GM20000 (cell line): ENCODE measurements at regions not wholly inside any gene's neighbourhood (a gene's known extent, or its start where the extent isn't known, plus 50 kb on each side); places are given as distances from the start of the nearest gene placed in this dataset.

Experiments
- DNase-seq: peaks from one replicate; pipeline ENCODE4 v3.0.0; 2012; ENCODE audit warnings: low spot score
- TF ChIP-seq, protein P1 (sequence below): IDR thresholded peaks from 2 replicates; pipeline ENCODE4 v1.5.1; 2012; ENCODE audit warnings: mild to moderate bottlenecking, control low read depth; ENCODE audit errors: extremely low read depth, missing control alignments

DNA sequence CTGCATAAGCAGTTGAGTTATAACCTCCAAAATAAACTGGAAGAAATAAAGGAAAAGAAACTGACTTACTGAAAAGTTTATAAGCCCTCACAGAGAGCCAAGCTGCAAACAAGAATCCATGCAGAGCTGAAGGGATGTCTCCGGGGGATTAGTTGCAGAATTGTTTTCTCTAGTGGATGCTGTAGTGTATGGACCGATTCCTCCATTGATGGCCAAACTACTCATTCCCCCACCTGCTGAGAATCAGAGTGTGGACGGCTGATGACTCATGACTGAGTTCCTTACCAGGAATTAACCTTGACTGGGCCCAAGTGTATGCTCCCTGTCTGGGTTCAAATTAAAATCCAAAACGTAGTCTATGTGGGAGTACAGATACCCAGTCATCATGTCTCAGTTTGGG lies 93.9 kb upstream of the CDH8 start:
- DNase-seq: no peak
- TF ChIP-seq, protein P1, sequence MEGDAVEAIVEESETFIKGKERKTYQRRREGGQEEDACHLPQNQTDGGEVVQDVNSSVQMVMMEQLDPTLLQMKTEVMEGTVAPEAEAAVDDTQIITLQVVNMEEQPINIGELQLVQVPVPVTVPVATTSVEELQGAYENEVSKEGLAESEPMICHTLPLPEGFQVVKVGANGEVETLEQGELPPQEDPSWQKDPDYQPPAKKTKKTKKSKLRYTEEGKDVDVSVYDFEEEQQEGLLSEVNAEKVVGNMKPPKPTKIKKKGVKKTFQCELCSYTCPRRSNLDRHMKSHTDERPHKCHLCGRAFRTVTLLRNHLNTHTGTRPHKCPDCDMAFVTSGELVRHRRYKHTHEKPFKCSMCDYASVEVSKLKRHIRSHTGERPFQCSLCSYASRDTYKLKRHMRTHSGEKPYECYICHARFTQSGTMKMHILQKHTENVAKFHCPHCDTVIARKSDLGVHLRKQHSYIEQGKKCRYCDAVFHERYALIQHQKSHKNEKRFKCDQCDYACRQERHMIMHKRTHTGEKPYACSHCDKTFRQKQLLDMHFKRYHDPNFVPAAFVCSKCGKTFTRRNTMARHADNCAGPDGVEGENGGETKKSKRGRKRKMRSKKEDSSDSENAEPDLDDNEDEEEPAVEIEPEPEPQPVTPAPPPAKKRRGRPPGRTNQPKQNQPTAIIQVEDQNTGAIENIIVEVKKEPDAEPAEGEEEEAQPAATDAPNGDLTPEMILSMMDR: no peak

DNA sequence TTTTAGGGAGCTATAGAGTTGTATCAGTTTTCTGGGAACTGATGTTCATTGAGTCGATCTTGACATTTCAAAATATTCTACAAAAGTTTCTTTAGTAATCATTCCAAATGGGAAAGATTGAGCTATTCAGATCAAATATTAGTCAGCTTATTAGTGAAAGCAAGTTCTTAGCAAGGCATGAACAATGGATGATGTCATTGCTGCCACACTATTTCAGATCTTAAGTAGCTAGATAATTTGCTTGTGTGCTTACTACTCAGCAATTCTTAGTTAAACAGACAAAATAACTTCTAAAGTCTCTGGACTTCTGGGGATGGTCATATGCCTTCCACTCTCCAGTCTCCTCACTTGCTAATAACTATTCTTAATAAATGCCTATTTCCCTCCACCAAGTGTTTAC lies 69.0 kb upstream of the CDH8 start:
- TF ChIP-seq, protein P1: no peak
- DNase-seq: no peak

DNA sequence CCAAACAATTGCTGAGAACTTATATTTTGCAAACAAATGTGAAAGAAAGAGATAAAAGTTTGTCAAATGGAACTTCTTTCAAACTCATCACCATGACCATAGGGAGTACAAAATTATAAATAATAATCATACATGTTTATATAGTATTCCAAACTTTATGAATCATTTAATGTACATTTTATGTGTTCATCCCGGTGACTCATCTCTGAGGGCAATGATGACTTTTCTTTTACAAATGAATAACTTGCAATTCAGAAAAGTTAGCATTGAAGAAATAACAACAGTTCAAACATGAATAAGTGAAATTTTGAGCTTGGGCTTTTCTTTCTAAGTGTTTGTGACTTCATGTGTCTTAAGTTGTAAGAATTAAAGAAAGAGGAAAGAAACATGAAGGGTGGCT lies 66.3 kb upstream of the CDH8 start:
- TF ChIP-seq, protein P1: no peak
- DNase-seq: no peak

DNA sequence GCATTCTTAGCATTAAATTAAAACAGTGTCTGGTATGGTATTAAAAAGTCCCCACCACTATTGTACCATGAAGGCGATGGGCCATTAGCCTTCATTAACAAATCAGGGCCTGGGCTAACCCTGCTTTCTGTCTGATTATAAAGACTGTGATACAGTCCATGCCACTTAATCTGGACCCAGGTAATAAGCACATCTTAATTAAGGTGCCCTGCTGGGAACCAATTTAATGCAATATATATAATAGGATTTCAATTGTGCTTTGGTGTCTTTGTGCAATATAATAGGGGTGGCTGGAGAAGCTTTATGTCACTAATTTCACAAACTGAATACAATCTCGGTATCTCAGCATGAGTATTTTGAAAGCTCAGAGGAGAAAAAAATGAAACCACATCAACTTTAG lies 64.4 kb upstream of the CDH8 start:
- TF ChIP-seq, protein P1: no peak
- DNase-seq: no peak

DNA sequence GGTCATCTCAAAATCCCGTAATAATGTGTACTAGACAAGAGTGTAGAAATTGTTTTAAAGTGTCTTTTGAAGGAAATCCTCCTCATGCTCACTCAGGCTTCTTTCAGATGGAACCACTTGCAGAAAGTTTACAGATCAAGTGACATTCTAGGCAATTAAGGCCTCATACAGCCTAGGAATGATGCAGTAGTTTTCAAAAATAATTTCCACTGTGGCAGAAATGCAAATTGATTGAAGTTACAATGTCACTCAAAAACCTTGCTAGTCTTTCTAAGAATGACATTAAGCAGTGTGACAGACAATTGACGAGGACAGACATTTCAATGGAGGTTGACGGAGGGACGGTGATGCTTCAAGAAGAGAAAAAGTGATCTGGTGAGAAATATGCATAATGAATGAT lies 53.5 kb upstream of the CDH8 start:
- DNase-seq: no peak
- TF ChIP-seq, protein P1: no peak

DNA sequence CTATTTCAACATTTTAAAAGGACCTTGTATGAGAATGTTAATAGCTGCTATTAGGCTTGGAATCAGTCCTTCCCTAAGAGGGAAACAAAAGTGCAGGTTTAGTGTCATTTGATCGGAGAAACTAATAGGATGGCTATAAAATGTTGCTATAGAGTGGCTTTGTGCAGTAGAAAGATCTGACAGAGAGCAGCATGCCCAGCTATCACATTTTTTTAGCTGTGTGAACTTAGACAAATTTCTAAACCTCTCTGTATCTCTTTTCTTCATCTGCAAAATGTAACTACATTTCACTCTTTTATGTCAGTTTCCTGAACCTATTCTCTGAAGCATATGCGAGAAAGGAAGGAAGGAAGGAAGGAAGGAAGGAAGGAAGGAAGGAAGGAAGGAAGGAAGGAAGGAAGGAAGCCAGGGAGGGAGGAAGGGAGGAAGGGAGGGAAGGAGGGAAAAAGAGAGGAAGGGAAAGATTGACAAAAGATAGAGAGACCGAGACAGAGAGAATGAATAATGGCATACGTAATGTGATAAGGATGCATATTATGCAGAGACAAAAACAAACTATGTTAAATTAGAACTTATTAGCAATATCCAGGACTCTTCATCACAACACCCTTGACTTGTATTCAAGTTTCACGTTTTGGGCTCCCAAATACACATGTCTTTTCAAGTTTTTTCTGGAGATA lies 52.6 kb upstream of the CDH8 start:
- DNase-seq: no peak
- TF ChIP-seq, protein P1: no peak
